IMR-90 (cell line): ENCODE measurements at regions not wholly inside any gene's neighbourhood (a gene's known extent, or its start where the extent isn't known, plus 50 kb on each side); places are given as distances from the start of the nearest gene placed in this dataset. TPM values are rescaled to one million over a fixed set of nuclear protein-coding genes. Genes with fewer than 3 reads are reported as not detected.

Experiments
- microRNA-seq, 2 experiments: library from miRNA; stranded (forward) in 1 of 2; unstranded in 1 of 2; fragments of 10-50 nt in 1 of 2; fragments of <30 nt in 1 of 2; gene quantifications in 1 of 2; microRNA quantifications in 1 of 2; one replicate each; pipeline versions ENCODE3 to v1.1.0; 2013 to 2020; ENCODE audit not compliant: insufficient read depth in 1 of 2, insufficient read length in 1 of 2, unreplicated experiment in 1 of 2
- small RNA-seq, 5 experiments: library from RNA; depleted of rRNA; stranded (forward); fragments of <200 nt; gene quantifications; one replicate each; pipeline ENCODE3, GENCODE V24; 2012

Small RNAs in the stretch of these regions (microRNA-seq; reads per million reads assigned to microRNA genes)
- gene AC055876.3 (ENCODE audit: insufficient read depth, insufficient read length), result not detected

Small RNAs in the stretch of these regions (small RNA-seq; reads per million reads assigned to genes)
- gene AC055876.3, result 0 reads per million in 5 experiments
